ENCODE measurements at regions not wholly inside any gene's neighbourhood (a gene's known extent, or its start where the extent isn't known, plus 50 kb on each side); places are given as distances from the start of the nearest gene placed in this dataset.

- no peak for DNase-seq
Measured at GRCh38 chr4:8773124-8773931, 98.3 kb downstream of the HMX1 start.

DNA sequence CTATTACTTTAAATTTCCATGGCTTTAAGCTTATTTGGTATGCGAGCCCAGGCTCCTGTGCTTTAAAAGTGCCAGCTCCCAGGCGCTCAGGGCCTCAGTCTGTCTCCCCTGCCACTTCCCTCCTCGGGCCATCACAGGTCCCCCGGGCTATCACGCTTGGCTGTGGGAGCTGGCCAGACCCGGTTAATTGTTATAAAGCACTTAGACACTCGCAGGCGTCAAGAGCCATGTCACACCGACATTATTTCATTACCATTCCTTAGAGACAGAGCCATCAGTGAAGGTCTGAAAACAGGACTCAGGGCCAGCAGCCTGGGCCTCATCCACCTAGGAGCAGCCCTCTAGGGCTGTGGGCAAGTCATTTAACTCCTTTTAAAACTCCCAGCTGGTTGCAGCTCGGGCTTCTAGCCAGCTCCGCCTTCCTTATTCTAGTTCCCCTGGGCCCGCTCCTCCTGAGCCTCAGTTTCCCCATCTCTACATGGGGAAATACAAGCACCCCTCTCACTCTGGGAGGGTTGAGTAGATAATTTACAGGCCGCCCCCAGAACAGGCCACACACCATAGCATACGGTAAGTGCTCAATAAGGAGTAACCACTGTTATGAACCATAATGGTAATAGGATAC lies 99.0 kb downstream of the HMX1 start:
- DNase-seq = no peak

GRCh38 chr4:8771666-8772065 lies 100.0 kb downstream of the HMX1 start:
- no peak for DNase-seq

GRCh38 chr4:8771258-8771590 lies 100.4 kb downstream of the HMX1 start:
- DNase-seq = no peak

DNA sequence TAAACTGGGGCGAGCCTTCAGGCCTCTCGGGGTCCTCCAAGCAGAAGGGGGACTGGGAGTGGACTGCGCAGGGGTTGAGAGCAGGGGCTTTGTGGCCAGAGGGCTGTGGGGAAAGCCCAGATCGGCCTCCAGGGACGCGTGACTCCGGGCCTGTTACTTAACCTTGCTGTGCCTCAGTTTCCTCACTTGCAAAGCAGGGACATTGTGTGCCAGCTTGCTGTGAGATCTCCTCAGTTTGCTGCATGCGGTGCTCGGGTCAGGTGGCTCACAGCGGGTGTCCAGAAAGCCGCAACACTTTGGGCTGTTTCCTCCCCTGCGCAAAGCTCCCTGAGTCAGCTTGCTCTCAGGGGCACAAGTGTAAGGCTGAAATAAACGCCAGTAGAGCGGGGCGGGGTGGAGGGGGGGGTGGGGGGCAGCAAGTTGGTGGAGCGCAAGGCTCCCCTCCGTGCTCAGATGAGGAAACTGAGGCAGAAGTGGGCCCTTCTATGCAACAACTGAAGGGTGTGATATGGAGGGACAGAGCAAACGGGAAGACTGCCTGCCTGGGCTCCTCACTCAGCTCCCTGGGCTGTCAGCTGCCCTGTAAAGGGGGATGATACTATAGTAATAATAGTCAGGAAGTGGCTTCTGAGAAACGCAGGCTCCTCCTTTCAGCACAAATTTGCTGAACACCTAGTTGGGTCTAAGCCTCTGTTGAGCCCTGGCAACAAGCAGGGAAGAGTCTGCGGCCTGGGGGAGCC lies 101.0 kb downstream of the HMX1 start:
- DNase-seq = no peak

- DNase-seq = no peak
Measured at GRCh38 chr4:8769645-8770517, 101.8 kb downstream of the HMX1 start.

DNA sequence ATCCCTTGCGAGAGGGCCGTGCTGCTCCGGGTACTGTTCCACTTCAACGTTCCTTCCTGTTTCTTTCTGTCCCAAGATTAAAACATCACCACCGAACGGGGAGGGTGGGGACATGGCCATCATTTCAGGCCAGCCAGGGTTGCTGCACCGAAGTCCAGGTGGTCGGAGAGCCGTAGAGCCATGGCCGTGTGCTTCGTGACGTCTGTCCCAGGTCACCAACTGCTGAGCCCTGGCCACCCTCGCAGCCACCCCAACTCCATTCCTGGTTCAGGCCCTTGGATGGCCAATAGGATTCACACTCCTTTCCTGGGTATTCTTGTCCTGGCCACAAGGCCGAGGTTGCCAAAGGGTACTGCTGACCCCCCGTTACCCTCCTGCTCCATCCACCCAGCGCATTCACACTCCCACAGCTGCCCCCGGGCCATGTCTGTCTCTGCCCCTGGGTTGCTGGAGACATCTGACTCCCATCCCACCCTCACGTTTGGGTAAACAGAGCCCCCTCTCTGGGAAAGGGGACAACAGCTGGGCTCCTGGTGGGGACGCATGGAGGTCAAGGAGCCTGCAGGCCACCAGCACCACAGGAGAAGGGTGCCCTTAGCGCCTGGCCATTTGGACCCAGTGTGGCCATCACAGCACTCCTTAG lies 103.2 kb downstream of the HMX1 start:
- DNase-seq = no peak

GRCh38 chr4:8766610-8767009 lies 105.0 kb downstream of the HMX1 start:
- DNase-seq = no peak

- no peak for DNase-seq
Measured at GRCh38 chr4:8765631-8766590, 105.7 kb downstream of the HMX1 start.

DNA sequence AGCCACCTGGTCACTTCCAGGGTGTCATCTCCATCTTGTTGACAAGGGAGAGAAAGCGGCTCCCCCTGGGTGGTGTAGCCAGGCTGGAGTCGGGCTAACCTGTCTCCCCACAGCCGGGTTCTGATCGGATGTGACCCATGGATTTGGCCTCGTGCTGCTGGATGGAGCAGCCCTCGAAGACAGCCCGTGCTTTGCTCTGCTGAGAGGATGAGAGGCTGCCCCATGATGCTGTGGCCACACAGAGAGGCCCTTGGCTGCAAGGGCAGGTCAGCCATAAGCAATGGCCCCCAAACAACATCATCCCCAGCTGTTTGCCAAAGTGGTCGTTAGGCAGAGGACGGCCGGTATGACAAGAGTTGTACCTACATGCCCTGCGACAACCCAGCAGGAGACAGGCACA lies 106.6 kb downstream of the HMX1 start:
- no peak for DNase-seq

GRCh38 chr4:8763966-8764901 lies 107.4 kb downstream of the HMX1 start:
- no peak for DNase-seq

DNA sequence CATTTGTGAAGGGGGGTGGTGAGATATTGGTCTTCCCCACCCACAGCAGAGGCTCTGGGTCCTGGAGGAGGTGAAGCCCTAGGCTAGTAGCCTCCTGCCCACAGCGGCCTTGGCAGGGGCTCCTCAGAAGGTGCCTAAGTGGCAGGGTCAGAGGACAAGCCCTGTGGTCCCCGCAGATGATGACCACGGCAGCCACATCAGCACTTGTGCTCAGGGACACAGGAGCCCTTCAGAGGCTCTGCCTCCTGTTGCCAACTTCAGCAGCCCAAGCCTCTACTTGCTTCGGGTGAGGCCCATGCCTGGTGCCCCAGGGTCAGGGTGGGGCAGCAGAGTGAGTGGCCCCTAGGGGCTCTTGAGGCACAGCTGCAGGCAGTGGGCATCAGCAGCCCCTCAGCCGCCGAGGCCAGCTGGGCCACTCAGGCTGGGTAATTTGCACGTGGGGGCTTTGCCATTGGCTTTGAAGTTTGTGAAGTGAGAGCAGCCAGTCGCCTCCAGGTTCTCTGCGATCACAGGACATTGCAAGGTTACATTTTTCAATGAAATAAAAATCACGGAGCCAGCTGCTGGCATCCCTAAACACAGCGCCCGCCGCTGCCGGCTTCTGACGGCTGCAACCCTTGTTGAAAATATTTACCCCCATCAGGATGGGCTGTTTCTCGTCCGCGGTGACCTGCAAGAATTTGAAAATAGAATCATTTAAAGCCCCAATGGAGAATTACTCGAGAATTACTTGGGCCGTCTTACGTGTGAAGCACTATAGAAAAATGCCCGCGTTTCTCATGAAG lies 108.5 kb downstream of the HMX1 start:
- DNase-seq = no peak

- DNase-seq = no peak
Measured at GRCh38 chr4:8762356-8762755, 109.3 kb downstream of the HMX1 start.

DNA sequence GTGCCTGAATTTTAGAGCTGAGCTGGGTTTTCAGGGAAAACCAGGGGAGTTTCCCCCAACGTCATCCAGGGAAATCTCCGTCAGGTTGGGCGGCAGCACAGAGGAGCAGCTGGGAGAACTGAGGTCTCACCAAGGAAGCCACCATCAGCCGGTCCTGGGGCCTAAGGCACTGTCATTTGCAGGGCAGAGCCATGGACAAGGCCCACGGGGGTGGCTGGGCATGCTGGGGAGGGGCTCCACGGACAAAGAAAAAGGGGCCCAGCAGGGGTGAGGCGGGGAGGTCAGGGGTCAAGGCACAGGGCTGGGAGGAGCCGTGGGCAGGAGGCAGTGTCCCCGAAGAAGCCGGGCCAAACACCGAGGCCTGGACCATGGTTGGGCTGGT lies 109.8 kb downstream of the HMX1 start:
- no peak for DNase-seq

GRCh38 chr4:8761167-8761823 lies 110.3 kb downstream of the HMX1 start:
- DNase-seq = no peak

DNA sequence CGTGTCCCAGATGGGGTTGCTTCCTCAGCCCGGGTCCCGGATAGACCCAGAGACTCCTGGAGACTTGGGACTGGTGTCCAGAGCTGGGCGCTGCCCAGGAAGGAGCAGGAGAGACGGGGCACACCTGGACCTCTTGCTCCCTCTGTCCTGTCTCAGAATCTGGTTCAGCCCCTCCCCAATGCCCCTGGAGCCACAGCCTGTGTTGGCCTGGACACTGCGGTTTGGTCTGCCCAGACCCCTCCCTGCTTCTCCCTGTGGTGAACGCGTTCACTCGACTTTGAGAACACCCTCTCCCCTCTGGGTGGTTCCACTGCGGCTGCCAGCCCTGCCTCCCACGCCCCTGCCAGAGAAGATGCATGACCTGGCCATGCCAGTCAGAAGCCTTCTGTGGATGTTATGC lies 111.1 kb downstream of the HMX1 start:
- no peak for DNase-seq

DNA sequence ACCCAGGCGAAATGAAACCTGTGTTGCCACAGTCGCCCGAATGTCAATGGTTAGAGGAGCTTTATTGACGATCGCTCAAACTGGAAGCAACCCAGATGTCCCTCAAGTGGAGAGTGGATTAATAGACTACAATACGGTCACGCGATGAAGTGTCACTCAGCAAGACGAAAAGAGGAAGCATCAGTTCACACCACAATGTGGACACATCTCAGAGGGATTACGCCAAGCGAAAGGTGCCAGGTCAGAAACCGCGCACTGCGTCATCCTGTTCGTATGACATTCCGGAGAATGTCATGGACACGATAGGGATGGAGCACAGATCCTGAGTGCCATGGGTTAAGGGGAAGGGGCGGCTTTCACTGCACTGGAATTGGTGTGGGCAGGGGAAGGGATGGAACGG lies 111.7 kb downstream of the HMX1 start:
- no peak for DNase-seq

DNA sequence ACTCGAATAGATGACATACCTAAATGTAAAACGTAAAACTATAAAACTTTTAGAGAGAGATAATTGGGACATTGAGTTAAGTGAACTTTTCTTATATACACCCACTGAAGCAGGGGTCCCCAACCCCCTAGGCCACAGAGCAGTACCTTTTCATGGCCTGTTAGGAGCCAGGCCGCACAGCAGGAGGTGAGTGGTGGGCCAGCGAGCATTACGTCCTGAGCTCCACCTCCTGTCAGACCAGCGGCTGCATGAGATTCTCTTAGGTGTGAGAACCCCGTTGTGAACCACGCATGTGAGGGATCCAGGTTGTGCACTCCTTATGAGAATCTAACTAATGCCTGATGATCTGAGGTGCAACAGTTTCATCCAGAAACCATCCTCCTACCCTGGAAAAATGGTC lies 114.8 kb downstream of the HMX1 start:
- DNase-seq = no peak

Measured in fibroblast of skin of scalp (primary cell).